ENCODE measurements at regions not wholly inside any gene's neighbourhood (a gene's known extent, or its start where the extent isn't known, plus 50 kb on each side); places are given as distances from the start of the nearest gene placed in this dataset.

DNA sequence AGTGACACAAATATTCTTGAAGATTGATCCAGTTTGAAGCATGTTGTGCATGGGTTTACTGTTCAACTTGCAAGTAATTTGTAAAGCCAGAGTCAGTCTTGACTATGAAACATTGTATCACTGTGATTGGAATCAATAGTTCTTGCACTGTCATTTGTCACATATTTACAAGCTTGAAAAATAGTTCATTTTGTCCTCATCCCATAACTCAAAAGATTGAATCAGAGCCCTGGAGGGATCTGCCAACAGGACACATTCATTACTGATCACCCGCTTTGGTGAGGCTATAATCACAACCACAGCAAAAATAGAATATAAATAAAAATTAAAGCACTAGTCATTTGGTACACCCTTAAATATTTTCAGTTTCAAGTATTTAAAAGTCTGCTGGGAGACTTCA, 368.9 kb downstream of the WDR72 start:
- H3K27ac ChIP-seq (ENCODE audit: low read length) = no peak overlapping the region
- no peak overlapping the region for H2AFZ ChIP-seq (ENCODE audit: low read depth, low read length)
- H3K4me3 ChIP-seq (ENCODE audit: low read length) = no peak overlapping the region
- no peaks in the 10 kb centered on the region for H3K79me2 ChIP-seq (ENCODE audit: low read length)
- H3K9ac ChIP-seq (ENCODE audit: low read length) = no peak overlapping the region
- H3K9me3 ChIP-seq (ENCODE audit: insufficient read depth, low read length) = no peaks in the 10 kb centered on the region
- H3K4me2 ChIP-seq (ENCODE audit: low read length) = no peak overlapping the region
- peaks cover 14% of the 10 kb centered on the region; the same call in 1 of the 2 replicates for H3K27me3 ChIP-seq (ENCODE audit: low read depth, low read length)
- TF ChIP-seq, protein P1, sequence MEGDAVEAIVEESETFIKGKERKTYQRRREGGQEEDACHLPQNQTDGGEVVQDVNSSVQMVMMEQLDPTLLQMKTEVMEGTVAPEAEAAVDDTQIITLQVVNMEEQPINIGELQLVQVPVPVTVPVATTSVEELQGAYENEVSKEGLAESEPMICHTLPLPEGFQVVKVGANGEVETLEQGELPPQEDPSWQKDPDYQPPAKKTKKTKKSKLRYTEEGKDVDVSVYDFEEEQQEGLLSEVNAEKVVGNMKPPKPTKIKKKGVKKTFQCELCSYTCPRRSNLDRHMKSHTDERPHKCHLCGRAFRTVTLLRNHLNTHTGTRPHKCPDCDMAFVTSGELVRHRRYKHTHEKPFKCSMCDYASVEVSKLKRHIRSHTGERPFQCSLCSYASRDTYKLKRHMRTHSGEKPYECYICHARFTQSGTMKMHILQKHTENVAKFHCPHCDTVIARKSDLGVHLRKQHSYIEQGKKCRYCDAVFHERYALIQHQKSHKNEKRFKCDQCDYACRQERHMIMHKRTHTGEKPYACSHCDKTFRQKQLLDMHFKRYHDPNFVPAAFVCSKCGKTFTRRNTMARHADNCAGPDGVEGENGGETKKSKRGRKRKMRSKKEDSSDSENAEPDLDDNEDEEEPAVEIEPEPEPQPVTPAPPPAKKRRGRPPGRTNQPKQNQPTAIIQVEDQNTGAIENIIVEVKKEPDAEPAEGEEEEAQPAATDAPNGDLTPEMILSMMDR (IDR thresholded peaks at IDR 0.05; ENCODE audit: low read depth, low read length) = no peak
- no peak for TF ChIP-seq EZH2phosphoT487 (IDR thresholded peaks at IDR 0.05; ENCODE audit: low read depth)
- H3K36me3 ChIP-seq (replicated peaks; ENCODE audit: low read depth, low read length) = no peaks in the 10 kb centered on the region
- no peaks in the 10 kb centered on the region for H3K4me1 ChIP-seq (ENCODE audit: low read length)
- no peaks in the 10 kb centered on the region for H4K20me1 ChIP-seq (ENCODE audit: insufficient read depth, low read length)

DNA sequence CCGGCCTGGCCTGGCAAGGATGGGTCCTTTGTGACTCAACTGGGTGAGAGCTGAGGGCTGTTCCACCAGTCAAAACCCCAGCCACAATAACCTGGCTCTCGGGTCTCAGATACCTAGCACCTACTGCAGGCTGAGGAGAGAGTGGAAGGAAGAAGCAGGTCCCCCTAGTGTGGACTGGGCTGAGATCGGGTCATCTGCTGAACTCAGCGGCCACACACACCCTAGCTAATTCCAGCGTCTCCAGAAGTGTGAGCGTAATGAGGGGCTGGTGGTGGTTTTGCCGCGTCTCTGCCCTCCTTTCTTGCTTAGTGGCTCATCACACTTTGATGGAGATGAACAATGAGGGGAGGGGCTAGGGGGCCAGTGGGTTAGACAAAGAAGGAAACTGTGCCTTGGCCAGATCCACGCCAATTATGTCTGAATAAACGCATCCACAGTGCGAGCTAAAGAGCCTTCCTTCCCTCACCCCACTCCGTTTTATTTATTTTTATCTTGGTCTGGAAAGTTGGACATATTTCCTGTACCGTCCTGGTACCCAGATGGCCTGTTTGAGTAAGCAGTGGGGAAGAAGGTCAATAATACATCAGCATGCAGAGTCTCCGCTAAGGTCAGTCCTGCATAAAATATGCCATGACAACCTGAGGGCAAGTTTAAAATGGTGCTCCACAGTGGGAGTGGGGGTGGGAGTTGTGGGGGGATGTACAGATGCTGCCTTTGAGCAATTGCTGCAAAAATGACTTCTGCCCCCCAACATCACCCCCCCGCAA, 370.0 kb downstream of the WDR72 start:
- Histone ChIP-seq H3K36me3 (replicated peaks; ENCODE audit: low read depth, low read length) (no peaks in the 10 kb centered on the region), H3K4me1 (ENCODE audit: low read length) (no peaks in the 10 kb centered on the region), H2AFZ (ENCODE audit: low read depth, low read length) (no peak overlapping the region), H3K4me3 (ENCODE audit: low read length) (no peak overlapping the region), H3K27me3 (ENCODE audit: low read depth, low read length) (peaks cover 12% of the 10 kb centered on the region; the same call in 1 of the 2 replicates), H3K4me2 (ENCODE audit: low read length) (no peak overlapping the region), H3K27ac (ENCODE audit: low read length) (no peak overlapping the region), H3K9ac (ENCODE audit: low read length) (no peak overlapping the region), H4K20me1 (ENCODE audit: insufficient read depth, low read length) (no peaks in the 10 kb centered on the region), H3K79me2 (ENCODE audit: low read length) (no peaks in the 10 kb centered on the region), H3K9me3 (ENCODE audit: insufficient read depth, low read length) (no peaks in the 10 kb centered on the region)
- no peak for TF ChIP-seq EZH2phosphoT487 (IDR thresholded peaks at IDR 0.05; ENCODE audit: low read depth)
- TF ChIP-seq, protein P1 (IDR thresholded peaks at IDR 0.05; ENCODE audit: low read depth, low read length) = no peak

DNA sequence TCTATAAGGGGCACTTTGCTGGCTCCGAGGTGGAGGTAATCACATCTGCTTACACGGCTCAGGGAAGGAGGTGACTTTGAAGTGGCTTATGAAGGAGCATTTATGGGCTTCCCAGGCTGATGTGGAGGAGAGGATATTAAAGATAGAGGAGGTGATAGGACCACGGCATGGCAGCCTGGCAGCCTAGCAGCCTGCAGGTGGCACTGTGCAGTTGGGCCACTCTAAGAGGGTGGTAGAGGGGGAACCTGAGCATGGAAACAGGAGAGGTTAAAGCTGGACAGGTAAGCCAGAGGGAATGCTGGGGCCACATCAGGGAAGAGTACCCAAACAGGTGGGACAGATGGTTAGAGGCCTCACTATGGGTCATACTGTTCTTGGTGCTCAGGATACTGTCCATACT, 375.0 kb downstream of the WDR72 start:
- Histone ChIP-seq H3K27me3 (ENCODE audit: low read depth, low read length) (no peaks in the 10 kb centered on the region), H2AFZ (ENCODE audit: low read depth, low read length) (no peak overlapping the region), H3K79me2 (ENCODE audit: low read length) (no peaks in the 10 kb centered on the region), H3K9ac (ENCODE audit: low read length) (no peak overlapping the region), H3K4me1 (ENCODE audit: low read length) (no peaks in the 10 kb centered on the region), H3K36me3 (replicated peaks; ENCODE audit: low read depth, low read length) (no peaks in the 10 kb centered on the region), H3K4me2 (ENCODE audit: low read length) (no peak overlapping the region), H3K4me3 (ENCODE audit: low read length) (no peak overlapping the region), H3K9me3 (ENCODE audit: insufficient read depth, low read length) (no peaks in the 10 kb centered on the region), H4K20me1 (ENCODE audit: insufficient read depth, low read length) (no peaks in the 10 kb centered on the region), H3K27ac (ENCODE audit: low read length) (no peak overlapping the region)
- no peak for TF ChIP-seq EZH2phosphoT487 (IDR thresholded peaks at IDR 0.05; ENCODE audit: low read depth)
- TF ChIP-seq, protein P1 (IDR thresholded peaks at IDR 0.05; ENCODE audit: low read depth, low read length) = peak; percentile 55

GRCh38 chr15:53378096-53378800, 381.2 kb downstream of the WDR72 start:
- TF ChIP-seq, protein P1 (IDR thresholded peaks at IDR 0.05; ENCODE audit: low read depth, low read length) = no peak
- TF ChIP-seq EZH2phosphoT487 (IDR thresholded peaks at IDR 0.05; ENCODE audit: low read depth) = no peak
- Histone ChIP-seq H3K4me3 (ENCODE audit: low read length) (no peak overlapping the region), H4K20me1 (ENCODE audit: insufficient read depth, low read length) (no peaks in the 10 kb centered on the region), H2AFZ (ENCODE audit: low read depth, low read length) (no peak overlapping the region), H3K27me3 (ENCODE audit: low read depth, low read length) (no peaks in the 10 kb centered on the region), H3K79me2 (ENCODE audit: low read length) (no peaks in the 10 kb centered on the region), H3K4me2 (ENCODE audit: low read length) (no peak overlapping the region), H3K4me1 (ENCODE audit: low read length) (no peaks in the 10 kb centered on the region), H3K36me3 (replicated peaks; ENCODE audit: low read depth, low read length) (no peaks in the 10 kb centered on the region), H3K27ac (ENCODE audit: low read length) (no peak overlapping the region), H3K9me3 (ENCODE audit: insufficient read depth, low read length) (no peaks in the 10 kb centered on the region), H3K9ac (ENCODE audit: low read length) (no peak overlapping the region)
